Keratinocyte (primary cell): ENCODE measurements at regions not wholly inside any gene's neighbourhood (a gene's known extent, or its start where the extent isn't known, plus 50 kb on each side); places are given as distances from the start of the nearest gene placed in this dataset.

Experiments used
- EZH2 ChIP-seq: IDR thresholded peaks from one replicate; pipeline ENCODE4 v1.6.1; 2012; ENCODE audit warnings: inconsistent platforms, mild to moderate bottlenecking, low read length, moderate library complexity
- TF ChIP-seq, protein P1 (sequence below), 3 experiments: IDR thresholded peaks in 1 of 3; conservative IDR thresholded peaks in 1 of 3; optimal IDR thresholded peaks in 1 of 3; 2 replicates in 2 of 3; 3 replicates in 1 of 3; pipeline versions ENCODE3 to v1.5.1; 2011; ENCODE audit warnings: low read length in 3 of 3, mild to moderate bottlenecking in 3 of 3, moderate library complexity in 2 of 3, control low read depth in 1 of 3, inconsistent platforms in 1 of 3; ENCODE audit not compliant: insufficient read depth in 2 of 3; ENCODE audit errors: extremely low read depth in 1 of 3

DNA sequence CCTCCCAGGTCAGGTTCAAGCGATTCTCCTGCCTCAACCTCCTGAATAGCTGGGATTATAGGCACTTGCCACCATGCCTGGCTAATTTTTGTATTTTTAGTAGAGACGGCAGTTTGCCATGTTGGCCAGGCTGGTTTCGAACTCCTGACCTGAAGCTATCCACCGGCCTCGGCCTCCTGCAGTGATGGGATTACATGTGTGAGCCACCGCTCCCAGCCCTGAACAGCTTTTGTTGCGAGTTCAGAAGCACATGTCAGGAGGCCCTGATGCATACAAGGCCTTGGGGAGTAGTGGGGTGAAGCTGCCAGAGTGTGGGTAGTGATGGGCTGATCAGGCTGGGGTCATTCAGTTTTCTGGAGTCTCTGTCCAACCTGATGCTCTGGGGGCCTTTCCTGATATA, 117.0 kb upstream of the C11orf87 start:
- TF ChIP-seq, protein P1, sequence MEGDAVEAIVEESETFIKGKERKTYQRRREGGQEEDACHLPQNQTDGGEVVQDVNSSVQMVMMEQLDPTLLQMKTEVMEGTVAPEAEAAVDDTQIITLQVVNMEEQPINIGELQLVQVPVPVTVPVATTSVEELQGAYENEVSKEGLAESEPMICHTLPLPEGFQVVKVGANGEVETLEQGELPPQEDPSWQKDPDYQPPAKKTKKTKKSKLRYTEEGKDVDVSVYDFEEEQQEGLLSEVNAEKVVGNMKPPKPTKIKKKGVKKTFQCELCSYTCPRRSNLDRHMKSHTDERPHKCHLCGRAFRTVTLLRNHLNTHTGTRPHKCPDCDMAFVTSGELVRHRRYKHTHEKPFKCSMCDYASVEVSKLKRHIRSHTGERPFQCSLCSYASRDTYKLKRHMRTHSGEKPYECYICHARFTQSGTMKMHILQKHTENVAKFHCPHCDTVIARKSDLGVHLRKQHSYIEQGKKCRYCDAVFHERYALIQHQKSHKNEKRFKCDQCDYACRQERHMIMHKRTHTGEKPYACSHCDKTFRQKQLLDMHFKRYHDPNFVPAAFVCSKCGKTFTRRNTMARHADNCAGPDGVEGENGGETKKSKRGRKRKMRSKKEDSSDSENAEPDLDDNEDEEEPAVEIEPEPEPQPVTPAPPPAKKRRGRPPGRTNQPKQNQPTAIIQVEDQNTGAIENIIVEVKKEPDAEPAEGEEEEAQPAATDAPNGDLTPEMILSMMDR (optimal IDR thresholded peaks at IDR 0.05 in 1 of 3, IDR thresholded peaks at IDR 0.05 in 1 of 3, conservative IDR thresholded peaks at IDR 0.05 in 1 of 3; ENCODE audit: extremely low read depth in 1 of 3, insufficient read depth in 2 of 3, low read length in 3 of 3) = no peak
- TF ChIP-seq EZH2 = no peak
